Lung (tissue), 11 donors: ENCODE measurements at regions not wholly inside any gene's neighbourhood (a gene's known extent, or its start where the extent isn't known, plus 50 kb on each side); places are given as distances from the start of the nearest gene placed in this dataset.

Source experiments
- ATAC-seq: fragments of 200-7000 bp; cut with Tn5 transposase; one replicate; pipeline ENCODE4 v1.9.1; 2020; ENCODE audit warnings: moderate number of reproducible peaks; ENCODE audit not compliant: insufficient read depth, low FRiP score
- DNase-seq, 3 donors: peaks; one replicate each; pipeline ENCODE4 v3.0.0-alpha.2; 2013 to 2017
- H3K27ac ChIP-seq, 2 donors: one replicate each; pipeline ENCODE4 v1.5.1; 2013; ENCODE audit warnings: mild to moderate bottlenecking in 2 of 2, moderate library complexity in 2 of 2, control low read depth in 1 of 2, inconsistent platforms in 1 of 2, low read depth in 1 of 2, low read length in 1 of 2
- H3K27me3 ChIP-seq, 3 donors: one replicate each; pipeline ENCODE4 v1.5.1; 2013; ENCODE audit warnings: low read length in 2 of 3; ENCODE audit not compliant: control insufficient read depth in 3 of 3, insufficient read depth in 3 of 3
- H3K36me3 ChIP-seq, 4 donors: one replicate each; pipeline ENCODE4 v1.5.1; 2013; ENCODE audit warnings: low read length in 4 of 4, mild to moderate bottlenecking in 1 of 4, moderate library complexity in 1 of 4; ENCODE audit not compliant: control insufficient read depth in 4 of 4, insufficient read depth in 4 of 4
- H3K4me1 ChIP-seq, 5 donors: one replicate each; pipeline ENCODE4 v1.5.1; 2013; ENCODE audit warnings: low read length in 5 of 5, mild to moderate bottlenecking in 2 of 5, moderate library complexity in 1 of 5; ENCODE audit not compliant: control insufficient read depth in 5 of 5, insufficient read depth in 5 of 5
- H3K4me3 ChIP-seq: one replicate; pipeline ENCODE4 v1.5.1; 2013; ENCODE audit warnings: mild to moderate bottlenecking, control low read depth, moderate library complexity
- H3K9ac ChIP-seq, 2 donors: one replicate each; pipeline ENCODE4 v1.5.1; 2013; ENCODE audit warnings: low read length in 2 of 2, control low read depth in 1 of 2; ENCODE audit not compliant: insufficient read depth in 1 of 2
- H3K9me3 ChIP-seq, 4 donors: one replicate each; pipeline ENCODE4 v1.5.1; 2013; ENCODE audit warnings: low read length in 3 of 4, mild to moderate bottlenecking in 1 of 4, moderate library complexity in 1 of 4; ENCODE audit not compliant: control insufficient read depth in 4 of 4, insufficient read depth in 3 of 4
- WGBS, 2 donors: extraction: QIAGEN DNeasy Blood & Tissue Kit; methylation state at CpG; one replicate each; pipeline ENCODE4 v1.1.7; 2013; 5-methylcytosine and 5-hydroxymethylcytosine counted together
- TF ChIP-seq, protein P1 (sequence below): IDR thresholded peaks from 2 replicates; pipeline ENCODE4 v1.5.1; 2012; ENCODE audit warnings: mild to moderate bottlenecking; ENCODE audit errors: control extremely low read depth, extremely low read depth
- donor health status: control.
- donor health status: control.
- donor health status: Bipolar disorder and iron deficiency.
- donor health status: healthy.
- donor health status: DM: yes; HTN: yes; CAD: no.

GRCh38 chr9:38212016-38212415 lies 143.0 kb upstream of the SHB start:
- 73 to 78% methylated on average over 4 of the region's 4 CpGs for WGBS, 2 donors
- ATAC-seq (no peak), DNase-seq (no peak)
- Histone ChIP-seq H3K27ac (no peak overlapping the region), H3K9me3 (peaks cover 0 to 9% (median 0%) of the 10 kb centered on the region in 4 donors), H3K36me3 (no peaks in the 10 kb centered on the region), H3K4me3 (no peak overlapping the region), H3K4me1 (no peaks in the 10 kb centered on the region), H3K9ac (no peak overlapping the region), H3K27me3 (peaks cover 0 to 3% (median 0%) of the 10 kb centered on the region in 3 donors)
- TF ChIP-seq, protein P1, sequence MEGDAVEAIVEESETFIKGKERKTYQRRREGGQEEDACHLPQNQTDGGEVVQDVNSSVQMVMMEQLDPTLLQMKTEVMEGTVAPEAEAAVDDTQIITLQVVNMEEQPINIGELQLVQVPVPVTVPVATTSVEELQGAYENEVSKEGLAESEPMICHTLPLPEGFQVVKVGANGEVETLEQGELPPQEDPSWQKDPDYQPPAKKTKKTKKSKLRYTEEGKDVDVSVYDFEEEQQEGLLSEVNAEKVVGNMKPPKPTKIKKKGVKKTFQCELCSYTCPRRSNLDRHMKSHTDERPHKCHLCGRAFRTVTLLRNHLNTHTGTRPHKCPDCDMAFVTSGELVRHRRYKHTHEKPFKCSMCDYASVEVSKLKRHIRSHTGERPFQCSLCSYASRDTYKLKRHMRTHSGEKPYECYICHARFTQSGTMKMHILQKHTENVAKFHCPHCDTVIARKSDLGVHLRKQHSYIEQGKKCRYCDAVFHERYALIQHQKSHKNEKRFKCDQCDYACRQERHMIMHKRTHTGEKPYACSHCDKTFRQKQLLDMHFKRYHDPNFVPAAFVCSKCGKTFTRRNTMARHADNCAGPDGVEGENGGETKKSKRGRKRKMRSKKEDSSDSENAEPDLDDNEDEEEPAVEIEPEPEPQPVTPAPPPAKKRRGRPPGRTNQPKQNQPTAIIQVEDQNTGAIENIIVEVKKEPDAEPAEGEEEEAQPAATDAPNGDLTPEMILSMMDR = no peak

DNA sequence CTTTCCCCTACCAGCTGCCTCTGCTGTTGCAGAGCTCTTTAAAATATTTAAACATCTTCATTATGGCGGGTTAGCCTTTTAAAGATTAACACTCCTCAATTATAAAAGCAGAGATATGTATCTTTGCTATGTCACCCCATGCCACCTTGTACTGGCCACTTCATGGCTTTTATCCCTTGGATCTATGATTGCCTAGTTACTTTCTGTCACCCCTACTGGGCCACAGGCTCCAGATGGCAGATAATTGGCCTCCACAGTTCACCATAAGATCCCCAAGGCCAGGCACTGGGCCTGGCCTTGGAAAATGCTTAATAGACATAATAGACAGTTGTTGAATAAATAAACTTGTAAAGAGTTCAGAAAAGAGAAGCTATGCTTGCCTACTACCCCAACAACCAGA lies 142.0 kb upstream of the SHB start:
- no peak for DNase-seq
- peaks cover 0 to 3% (median 0%) of the 10 kb centered on the region in 3 donors for H3K27me3 ChIP-seq
- 96 to 100% methylated on average over 1 of the region's 1 CpG for WGBS, 2 donors
- peaks cover 0 to 11% (median 0%) of the 10 kb centered on the region in 4 donors for H3K9me3 ChIP-seq
- TF ChIP-seq, protein P1 = no peak
- no peak overlapping the region for H3K4me3 ChIP-seq
- no peak for ATAC-seq
- no peaks in the 10 kb centered on the region for H3K4me1 ChIP-seq
- no peaks in the 10 kb centered on the region for H3K36me3 ChIP-seq
- H3K9ac ChIP-seq = no peak overlapping the region
- H3K27ac ChIP-seq = no peak overlapping the region

DNA sequence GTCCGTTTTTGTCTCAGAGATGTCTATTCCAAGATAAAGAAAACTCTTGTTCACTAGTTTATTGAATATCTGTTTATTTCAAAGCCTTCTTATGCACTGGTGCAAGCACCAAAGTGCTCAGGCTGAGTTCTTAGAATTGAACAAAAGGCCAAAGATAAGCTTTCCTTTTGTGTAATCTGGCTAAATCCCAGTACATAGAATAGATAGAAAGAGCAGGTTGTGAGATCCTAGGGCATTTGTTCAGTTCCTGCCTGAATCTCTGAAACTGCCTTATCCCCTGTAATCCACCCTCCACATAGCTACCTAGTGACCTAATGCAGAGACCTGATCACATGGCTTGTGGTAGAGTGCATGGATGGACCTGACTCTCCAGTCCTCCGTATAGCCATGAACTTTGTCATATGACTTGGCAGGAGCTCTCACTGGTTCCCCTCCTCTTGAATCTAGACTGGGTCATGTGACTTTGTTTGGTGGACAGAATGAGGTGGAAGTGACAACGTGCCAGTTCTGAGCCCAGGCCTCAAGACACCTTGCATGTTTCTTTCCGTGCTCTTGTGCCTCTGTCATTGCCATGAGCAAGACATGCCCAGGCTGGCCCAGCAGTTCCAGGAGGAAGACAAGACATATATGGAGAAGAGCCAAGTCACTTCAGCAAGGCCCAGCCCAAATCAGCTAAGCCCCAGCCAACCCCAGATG lies 139.3 kb upstream of the SHB start:
- H3K4me1 ChIP-seq = no peaks in the 10 kb centered on the region
- H3K9me3 ChIP-seq = peaks cover 0 to 11% (median 0%) of the 10 kb centered on the region in 4 donors
- TF ChIP-seq, protein P1 = no peak
- H3K4me3 ChIP-seq = no peak overlapping the region
- H3K27ac ChIP-seq = no peak overlapping the region
- DNase-seq (no peak), ATAC-seq (no peak)
- H3K27me3 ChIP-seq = no peaks in the 10 kb centered on the region
- WGBS, 2 donors = 81 to 92% methylated on average over 4 of the region's 4 CpGs
- no peaks in the 10 kb centered on the region for H3K36me3 ChIP-seq
- H3K9ac ChIP-seq = no peak overlapping the region
